ENCODE measurements at regions not wholly inside any gene's neighbourhood (a gene's known extent, or its start where the extent isn't known, plus 50 kb on each side); places are given as distances from the start of the nearest gene placed in this dataset.

GRCh38 chr10:3480990-3481315 lies 304.1 kb downstream of the KLF6 start:
- DNase-seq (ENCODE audit: low read depth) = no peak

- DNase-seq (ENCODE audit: low read depth) = no peak
Observed at GRCh38 chr10:3480281-3480989, 304.6 kb downstream of the KLF6 start.

- no peak for DNase-seq (ENCODE audit: low read depth)
Observed at GRCh38 chr10:3478632-3479240, 306.2 kb upstream of the PITRM1 start.

- DNase-seq (ENCODE audit: low read depth) = no peak
Observed at GRCh38 chr10:3478153-3478552, 305.6 kb upstream of the PITRM1 start.

- no peak for DNase-seq (ENCODE audit: low read depth)
Observed at GRCh38 chr10:3477683-3478082, 305.1 kb upstream of the PITRM1 start.

- no peak for DNase-seq (ENCODE audit: low read depth)
Observed at GRCh38 chr10:3476640-3477448, 304.3 kb upstream of the PITRM1 start.

- no peak for DNase-seq (ENCODE audit: low read depth)
Observed at GRCh38 chr10:3476186-3476585, 303.6 kb upstream of the PITRM1 start.

GRCh38 chr10:3475367-3475766 lies 302.8 kb upstream of the PITRM1 start:
- DNase-seq (ENCODE audit: low read depth) = no peak

GRCh38 chr10:3474266-3474665 lies 301.7 kb upstream of the PITRM1 start:
- DNase-seq (ENCODE audit: low read depth) = no peak

- no peak for DNase-seq (ENCODE audit: low read depth)
Observed at GRCh38 chr10:3473271-3473670, 300.7 kb upstream of the PITRM1 start.

- no peak for DNase-seq (ENCODE audit: low read depth)
Observed at GRCh38 chr10:3472287-3473051, 299.9 kb upstream of the PITRM1 start.

- no peak for DNase-seq (ENCODE audit: low read depth)
Observed at GRCh38 chr10:3471927-3472286, 299.3 kb upstream of the PITRM1 start.

GRCh38 chr10:3471472-3471871 lies 298.9 kb upstream of the PITRM1 start:
- DNase-seq (ENCODE audit: low read depth) = no peak

GRCh38 chr10:3470191-3470590 lies 297.6 kb upstream of the PITRM1 start:
- no peak for DNase-seq (ENCODE audit: low read depth)

- no peak for DNase-seq (ENCODE audit: low read depth)
Observed at GRCh38 chr10:3469639-3470020, 297.0 kb upstream of the PITRM1 start.

GRCh38 chr10:3468919-3469638 lies 296.5 kb upstream of the PITRM1 start:
- peak; percentile 81 for DNase-seq (ENCODE audit: low read depth)

- DNase-seq (ENCODE audit: low read depth) = peak; percentile 87
Observed at GRCh38 chr10:3467052-3467951, 294.7 kb upstream of the PITRM1 start.

GRCh38 chr10:3465406-3465891 lies 292.9 kb upstream of the PITRM1 start:
- DNase-seq (ENCODE audit: low read depth) = no peak

- DNase-seq (ENCODE audit: low read depth) = no peak
Observed at GRCh38 chr10:3464760-3465405, 292.3 kb upstream of the PITRM1 start.

Data from non-pigmented ciliary epithelial cell (primary cell).